GM18909 (cell line): ENCODE measurements at regions not wholly inside any gene's neighbourhood (a gene's known extent, or its start where the extent isn't known, plus 50 kb on each side); places are given as distances from the start of the nearest gene placed in this dataset.

Experiments
- ATAC-seq: cut with Tn5 transposase; IDR thresholded peaks from one replicate; pipeline ENCODE4 v1.9.1; 2021; ENCODE audit warnings: mild to moderate bottlenecking; ENCODE audit not compliant: unreplicated experiment, poor library complexity

DNA sequence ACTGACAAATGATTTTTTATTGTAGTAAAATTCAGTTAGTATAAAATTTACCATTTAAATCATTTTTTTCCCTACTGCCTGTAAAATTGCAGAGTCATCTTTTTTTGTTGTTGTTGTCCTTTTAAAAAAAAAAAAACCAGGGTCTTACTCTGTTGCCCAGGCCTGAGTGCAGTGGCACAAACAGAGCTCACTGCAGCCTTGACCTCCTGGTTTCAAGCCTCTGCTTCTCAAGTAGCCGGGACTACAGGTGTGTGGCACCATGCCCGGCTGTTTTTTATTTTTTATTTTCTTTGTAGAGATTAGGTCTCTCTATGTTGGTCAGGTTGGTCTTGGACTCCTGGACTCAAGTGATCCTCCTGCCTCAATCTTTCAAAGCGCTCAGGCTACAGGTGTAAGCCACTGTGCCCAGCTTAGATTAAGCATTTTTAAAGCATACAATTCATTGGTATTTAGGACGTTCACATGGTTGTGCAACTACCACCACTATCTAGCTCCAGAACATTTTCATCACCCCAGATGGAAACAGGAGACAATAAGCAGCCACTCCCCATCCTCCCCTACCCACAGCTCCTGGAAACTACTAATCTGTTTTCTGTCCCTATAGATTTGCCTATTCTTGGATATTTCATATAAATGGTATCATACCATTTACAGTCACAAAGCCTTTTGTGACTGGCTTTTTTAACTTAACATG is 59.7 kb upstream of the PGRMC2 start:
- ATAC-seq: no peak

DNA sequence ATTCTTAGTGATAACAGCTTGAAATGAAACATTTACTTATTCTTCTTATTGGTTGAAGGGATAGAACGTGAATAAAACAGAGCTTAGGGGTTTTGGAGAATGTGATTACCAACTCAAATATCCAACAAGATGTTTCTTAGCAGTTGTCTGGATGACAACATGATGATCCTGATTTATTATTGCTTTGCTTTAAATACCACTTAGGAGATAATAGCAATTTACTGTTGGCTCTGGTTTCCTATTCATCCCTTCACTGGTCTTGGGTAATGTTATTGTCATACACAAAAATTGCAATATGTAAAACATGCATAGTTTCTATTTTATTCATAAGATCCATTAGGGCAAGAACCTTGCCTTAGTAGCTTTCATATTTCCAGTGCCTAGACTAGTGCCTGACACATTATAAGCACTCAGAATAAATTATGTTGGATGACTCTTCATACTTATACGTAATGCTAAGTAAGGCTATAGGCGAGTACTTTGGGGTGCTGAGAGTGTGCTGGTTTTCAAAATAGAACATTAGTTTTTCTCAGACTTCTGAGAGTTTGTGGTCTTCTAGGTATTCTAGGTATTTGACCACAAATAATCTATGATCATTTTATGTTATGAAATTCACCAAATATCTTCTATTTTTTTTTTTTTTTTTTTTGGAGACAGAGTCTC is 58.6 kb upstream of the PGRMC2 start:
- ATAC-seq: no peak

DNA sequence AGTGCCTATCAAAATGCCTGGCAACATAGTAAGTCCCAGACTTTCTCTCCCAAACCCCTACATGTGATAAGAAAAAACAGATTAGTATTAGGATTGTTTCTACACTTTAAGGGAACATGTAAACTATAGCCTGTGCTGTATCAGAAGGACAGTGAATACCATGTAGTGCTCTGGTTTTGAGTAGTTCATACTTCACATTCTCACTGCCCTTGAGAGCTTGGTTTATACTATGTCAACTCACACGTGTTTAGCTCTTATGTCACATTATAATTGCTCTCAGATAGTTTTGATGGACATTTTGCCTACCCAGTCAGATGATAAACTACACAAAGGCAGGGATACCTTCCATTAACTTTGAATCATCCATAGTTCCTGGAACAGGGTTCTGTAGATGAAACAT is 58.0 kb upstream of the PGRMC2 start:
- no peak for ATAC-seq

DNA sequence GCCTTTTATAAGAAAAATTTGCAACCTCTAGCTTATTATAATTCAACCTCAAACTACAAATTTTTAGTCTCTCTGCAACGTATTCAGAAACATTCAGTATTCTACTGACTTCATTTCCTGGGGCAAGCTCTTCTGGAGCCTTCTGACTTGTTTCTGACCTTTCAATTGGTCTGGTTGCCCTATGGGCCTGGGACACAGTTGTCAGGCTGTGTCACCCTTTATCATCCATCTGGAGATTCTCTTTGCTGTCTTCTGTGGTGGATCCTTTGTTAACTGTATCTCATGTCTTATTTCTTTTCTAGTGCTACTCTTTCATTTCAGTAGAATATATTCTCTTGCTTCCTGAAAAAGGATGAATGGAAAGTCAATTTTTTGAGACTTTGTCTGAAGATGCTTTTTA is 55.1 kb upstream of the PGRMC2 start:
- no peak for ATAC-seq

DNA sequence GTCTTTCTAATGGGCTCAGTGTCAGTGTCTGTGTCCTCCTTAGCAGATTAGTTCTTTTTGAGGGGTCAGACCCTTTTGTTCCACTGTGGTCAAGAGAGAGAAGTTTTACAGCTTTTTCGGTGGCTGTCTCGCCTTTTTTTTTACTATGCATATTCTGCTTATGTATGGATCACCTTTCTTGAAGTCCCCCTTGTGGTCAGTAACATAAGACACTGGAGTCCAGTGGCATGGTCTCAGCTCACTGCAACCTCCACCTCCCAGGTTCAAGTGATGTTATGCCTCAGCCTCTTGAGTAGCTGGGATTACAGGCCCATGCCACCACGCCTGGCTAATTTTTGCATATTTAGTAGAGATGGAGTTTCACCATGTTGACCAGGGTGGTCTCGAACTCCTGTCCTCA is 54.0 kb upstream of the PGRMC2 start:
- ATAC-seq: no peak

DNA sequence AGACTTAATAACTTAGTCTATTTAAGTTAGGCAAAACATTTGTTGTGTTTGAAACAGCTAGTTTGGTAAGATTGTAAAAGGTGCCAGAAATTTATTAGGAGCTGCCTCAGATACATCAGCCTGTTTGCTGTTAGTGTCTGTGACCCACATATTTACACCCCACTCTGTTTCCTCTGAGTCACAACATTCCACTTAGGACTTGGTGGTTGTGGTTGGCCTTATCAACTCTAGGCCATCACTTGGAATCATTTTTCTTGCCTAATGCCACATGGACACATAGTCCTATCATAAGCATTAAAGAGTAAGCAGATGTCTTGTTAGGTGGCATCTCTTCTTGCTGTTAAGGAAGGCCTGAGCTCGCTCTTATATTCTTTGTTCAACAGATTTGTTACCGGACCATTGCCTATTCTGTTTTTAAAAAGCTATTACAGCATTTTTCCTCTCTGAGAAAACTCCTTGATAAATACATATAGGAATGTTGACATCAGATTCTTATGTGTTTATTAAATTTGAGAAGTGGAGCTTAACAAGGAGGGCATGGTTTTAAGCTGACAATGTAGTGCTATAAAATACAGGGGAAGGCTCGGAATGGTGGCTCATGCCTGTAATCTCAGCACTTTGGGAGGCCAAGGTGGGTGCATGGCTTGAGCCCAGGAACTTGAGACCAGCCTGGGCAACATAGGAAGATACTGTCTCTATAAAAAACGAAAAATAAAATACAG is 51.2 kb upstream of the PGRMC2 start:
- no peak for ATAC-seq

DNA sequence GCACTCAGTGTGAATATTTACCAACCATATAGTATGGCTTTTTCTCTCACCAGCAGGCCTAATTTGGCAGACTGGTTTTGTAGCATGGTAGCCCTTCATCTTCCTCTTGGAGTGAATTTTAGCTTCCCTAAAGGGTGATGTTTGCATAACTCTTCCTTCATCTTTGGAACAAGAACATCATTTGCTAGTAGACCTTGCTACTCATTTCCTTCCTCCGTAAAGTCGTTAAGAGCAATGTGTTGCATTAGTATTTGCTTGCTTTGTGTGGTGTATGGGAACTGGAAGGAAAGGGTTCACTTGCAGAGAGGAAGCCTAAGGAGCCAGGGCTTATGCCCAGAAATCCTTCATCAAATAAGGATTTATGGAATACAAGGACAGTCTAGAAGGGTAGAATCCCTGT is 50.2 kb upstream of the PGRMC2 start:
- no peak for ATAC-seq
